Coronary artery (tissue), 2 donors: ENCODE measurements at regions not wholly inside any gene's neighbourhood (a gene's known extent, or its start where the extent isn't known, plus 50 kb on each side); places are given as distances from the start of the nearest gene placed in this dataset.

Experiments used
- DNase-seq: peaks from one replicate; pipeline ENCODE4 v3.0.0-alpha.2; 2017; ENCODE audit warnings: low spot score
- H3K27ac ChIP-seq, 2 donors: fragments of 200-600 bp; sonication (generic); one replicate each; pipeline ENCODE4 v1.5.1; 2016 to 2019
- H3K4me3 ChIP-seq: fragments of 200-600 bp; sonication (generic); 2 replicates; pipeline ENCODE4 v1.5.1; 2016; ENCODE audit warnings: mild to moderate bottlenecking, moderate library complexity
- TF ChIP-seq, protein P1 (sequence below): fragments of 200-600 bp; sonication (generic); IDR thresholded peaks from one replicate; pipeline ENCODE4 v1.5.1; 2019; ENCODE audit warnings: antibody characterized with exemption

DNA sequence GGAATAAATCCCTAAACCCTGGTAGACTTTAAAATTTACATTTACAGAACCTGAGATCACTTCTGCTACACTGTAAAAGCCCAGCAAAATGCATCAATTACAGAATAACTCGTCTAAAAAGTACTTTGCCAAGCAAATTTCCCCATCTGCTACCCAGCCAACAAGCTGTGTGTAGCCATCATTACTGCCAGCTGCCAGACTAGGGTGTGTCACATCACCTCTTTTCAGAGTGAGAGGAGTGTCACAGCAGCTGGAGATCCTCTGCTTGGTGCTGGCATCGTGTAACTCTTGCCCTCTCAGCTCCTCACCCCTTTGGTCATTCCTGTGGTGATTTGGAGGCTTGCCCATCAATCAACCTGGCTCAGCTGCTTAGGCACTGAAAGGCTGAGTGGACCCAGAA lies 340.4 kb upstream of the MMADHC start:
- Histone ChIP-seq H3K4me3 (no peak overlapping the region), H3K27ac (no peak overlapping the region)
- DNase-seq, result no peak
- TF ChIP-seq, protein P1, sequence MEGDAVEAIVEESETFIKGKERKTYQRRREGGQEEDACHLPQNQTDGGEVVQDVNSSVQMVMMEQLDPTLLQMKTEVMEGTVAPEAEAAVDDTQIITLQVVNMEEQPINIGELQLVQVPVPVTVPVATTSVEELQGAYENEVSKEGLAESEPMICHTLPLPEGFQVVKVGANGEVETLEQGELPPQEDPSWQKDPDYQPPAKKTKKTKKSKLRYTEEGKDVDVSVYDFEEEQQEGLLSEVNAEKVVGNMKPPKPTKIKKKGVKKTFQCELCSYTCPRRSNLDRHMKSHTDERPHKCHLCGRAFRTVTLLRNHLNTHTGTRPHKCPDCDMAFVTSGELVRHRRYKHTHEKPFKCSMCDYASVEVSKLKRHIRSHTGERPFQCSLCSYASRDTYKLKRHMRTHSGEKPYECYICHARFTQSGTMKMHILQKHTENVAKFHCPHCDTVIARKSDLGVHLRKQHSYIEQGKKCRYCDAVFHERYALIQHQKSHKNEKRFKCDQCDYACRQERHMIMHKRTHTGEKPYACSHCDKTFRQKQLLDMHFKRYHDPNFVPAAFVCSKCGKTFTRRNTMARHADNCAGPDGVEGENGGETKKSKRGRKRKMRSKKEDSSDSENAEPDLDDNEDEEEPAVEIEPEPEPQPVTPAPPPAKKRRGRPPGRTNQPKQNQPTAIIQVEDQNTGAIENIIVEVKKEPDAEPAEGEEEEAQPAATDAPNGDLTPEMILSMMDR, result no peak

DNA sequence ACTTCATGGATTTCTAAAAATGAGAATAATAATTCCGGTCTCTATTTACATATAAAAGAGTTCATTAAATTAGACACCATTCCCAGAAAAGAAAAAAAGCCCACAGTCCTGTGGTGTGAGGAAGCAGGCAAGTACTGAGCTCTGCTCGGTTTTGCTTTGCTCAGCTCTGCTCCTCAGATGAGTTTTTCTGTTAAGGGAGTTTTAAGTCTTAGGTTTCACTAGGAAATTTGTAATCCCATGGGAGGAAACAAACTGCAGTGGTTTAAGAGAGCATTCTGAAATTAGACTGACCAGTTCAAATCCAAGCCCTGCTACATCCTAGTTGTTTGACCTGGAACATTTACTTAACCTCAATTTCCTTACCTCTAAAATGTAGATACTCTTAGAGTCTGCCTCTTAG lies 338.6 kb upstream of the MMADHC start:
- no peak for DNase-seq
- Histone ChIP-seq H3K27ac (no peak overlapping the region), H3K4me3 (no peak overlapping the region)
- TF ChIP-seq, protein P1, result no peak

DNA sequence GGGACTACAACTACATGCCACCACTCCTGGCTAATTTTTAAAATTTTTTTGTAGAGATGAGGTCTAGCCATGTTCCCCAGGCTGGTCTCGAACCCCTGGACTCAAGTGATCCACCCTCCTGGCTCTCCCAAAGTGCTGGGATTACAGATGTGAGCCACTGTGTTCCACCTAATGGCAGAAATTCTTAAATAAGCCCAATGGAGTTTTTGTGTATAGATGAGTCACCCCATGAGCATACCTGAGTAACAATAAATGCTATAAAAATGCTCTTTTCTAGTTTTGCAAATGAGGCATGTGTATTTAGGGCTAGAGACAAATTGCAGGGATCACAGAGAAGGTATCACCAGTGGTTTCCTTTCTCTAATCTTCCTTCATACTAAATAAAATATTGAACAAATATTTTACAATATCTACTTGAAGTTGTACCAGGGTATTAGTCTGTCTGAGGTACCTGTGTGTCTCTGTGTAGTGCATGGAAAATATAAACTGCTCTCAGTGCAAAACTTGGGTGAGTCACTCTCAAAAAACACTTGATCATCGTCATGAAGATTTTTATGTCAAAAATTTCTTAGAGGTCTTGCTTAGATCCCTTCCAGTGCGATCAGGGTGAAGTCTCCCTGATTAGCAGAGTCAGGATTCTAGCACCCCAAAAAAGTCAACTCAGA lies 337.1 kb upstream of the MMADHC start:
- TF ChIP-seq, protein P1, result no peak
- H3K4me3 ChIP-seq, result no peak overlapping the region
- no peak for DNase-seq
- H3K27ac ChIP-seq, result no peak overlapping the region

DNA sequence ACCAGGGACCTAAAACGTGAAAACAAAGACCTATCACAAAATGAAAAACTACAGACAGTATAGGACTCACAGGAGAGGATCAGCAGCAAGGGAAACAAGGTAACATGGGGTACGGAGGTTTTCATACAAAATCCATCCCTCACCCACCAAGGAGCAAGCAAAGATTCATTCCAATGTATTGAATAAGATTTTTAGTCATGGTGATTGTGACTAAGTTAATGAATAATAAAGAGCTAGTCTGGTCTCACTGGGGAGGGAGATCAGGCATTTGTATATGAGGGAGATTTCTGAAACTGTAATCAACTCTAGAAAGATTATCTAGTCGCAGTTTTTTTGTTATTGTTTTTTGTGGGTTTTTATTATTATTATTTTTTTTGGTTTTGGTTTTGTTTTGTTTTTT lies 336.5 kb upstream of the MMADHC start:
- DNase-seq, result no peak
- TF ChIP-seq, protein P1, result no peak
- Histone ChIP-seq H3K4me3 (no peak overlapping the region), H3K27ac (no peak overlapping the region)

DNA sequence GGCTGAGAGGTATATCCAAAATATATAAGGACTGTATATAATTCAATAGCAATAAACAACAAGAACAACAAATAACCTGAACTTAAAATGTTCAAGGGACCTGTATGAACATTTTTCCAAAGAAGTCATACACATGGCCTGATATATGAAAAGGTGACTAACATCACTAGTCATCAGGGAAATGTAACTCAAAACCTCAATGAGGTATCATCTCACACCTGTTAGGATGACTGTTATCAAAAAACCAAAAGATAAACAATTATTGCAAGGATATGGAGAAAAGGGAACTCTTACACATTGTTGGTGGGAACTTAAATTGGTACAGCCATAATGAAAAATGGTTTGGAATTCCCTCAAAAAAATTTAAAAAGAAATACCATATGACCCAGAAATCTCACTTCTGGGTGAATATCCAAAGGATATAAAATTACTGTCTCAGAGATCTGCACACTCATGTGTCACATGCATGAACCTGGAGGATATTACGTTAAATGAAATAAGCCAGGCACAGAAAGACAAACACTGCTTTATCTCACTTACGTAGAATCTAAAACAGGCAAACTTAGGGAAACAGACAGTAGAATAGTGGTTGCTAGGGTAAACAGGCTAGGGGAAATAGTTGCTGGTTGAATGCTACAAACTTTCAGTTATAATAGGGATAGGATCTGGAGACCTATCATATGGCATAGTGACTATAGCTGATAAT lies 334.5 kb upstream of the MMADHC start:
- TF ChIP-seq, protein P1, result no peak
- H3K27ac ChIP-seq, result no peak overlapping the region
- no peak overlapping the region for H3K4me3 ChIP-seq
- no peak for DNase-seq

DNA sequence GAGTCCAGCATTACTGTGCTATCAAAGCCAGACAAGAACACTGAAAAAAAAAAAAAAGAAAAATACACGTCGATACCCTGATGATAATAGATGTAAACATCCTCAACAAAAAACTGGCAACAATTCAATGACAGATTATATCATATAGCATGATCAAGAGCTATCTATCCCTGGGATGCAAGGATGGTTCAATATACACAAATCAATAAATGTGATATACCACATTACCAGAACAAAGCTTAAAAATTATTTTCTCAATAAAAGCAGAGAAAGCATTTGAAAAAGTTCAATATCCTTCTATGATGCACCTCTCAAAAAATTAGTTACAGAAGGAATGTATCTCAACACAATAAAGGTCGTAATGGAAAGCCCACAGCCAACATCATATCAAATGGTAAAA lies 332.8 kb upstream of the MMADHC start:
- Histone ChIP-seq H3K27ac (no peak overlapping the region), H3K4me3 (no peak overlapping the region)
- TF ChIP-seq, protein P1, result no peak
- DNase-seq, result no peak

DNA sequence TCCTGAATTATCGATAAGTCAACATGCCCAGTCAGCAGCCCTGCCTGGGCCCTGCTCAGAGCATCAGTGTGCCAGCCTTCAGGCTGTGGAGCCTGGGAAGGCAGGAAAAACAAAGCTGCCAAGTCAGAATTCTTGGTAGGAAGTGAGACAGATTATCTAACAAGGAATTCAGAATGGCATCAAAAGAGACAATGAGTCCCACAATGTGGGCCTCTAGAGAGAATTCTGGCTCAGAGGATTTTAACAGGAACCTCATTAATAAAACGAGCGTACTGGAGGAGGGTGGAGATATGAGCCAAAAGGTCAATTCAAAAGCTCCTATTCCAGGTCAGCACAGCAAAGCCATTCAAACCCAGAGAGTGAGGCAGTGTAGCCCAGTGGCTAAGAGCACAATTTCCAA lies 327.6 kb upstream of the MMADHC start:
- DNase-seq, result no peak
- TF ChIP-seq, protein P1, result no peak
- Histone ChIP-seq H3K4me3 (no peak overlapping the region), H3K27ac (no peak overlapping the region)
